ENCODE measurements at regions not wholly inside any gene's neighbourhood (a gene's known extent, or its start where the extent isn't known, plus 50 kb on each side); places are given as distances from the start of the nearest gene placed in this dataset.
"Not testable (repeated sequence)": the region's sequence is repeated elsewhere in the genome, so short reads cannot be mapped to it uniquely, and the experiment has no call there.

GRCh38 chr5:1588071-1588694, 64.4 kb upstream of the LPCAT1 start:
- DNase-seq (ENCODE audit: low read depth), result not testable (repeated sequence)

GRCh38 chr5:1583081-1583875, 59.5 kb upstream of the LPCAT1 start:
- not testable (repeated sequence) for DNase-seq (ENCODE audit: low read depth)

GRCh38 chr5:1579389-1579788, 55.6 kb upstream of the LPCAT1 start:
- DNase-seq (ENCODE audit: low read depth), result not testable (repeated sequence)

- not testable (repeated sequence) for DNase-seq (ENCODE audit: low read depth)
Measured at GRCh38 chr5:1576851-1577250, 53.1 kb upstream of the LPCAT1 start.

GRCh38 chr5:1575991-1576714, 52.4 kb upstream of the LPCAT1 start:
- DNase-seq (ENCODE audit: low read depth), result not testable (repeated sequence)

- DNase-seq (ENCODE audit: low read depth), result not testable (repeated sequence)
Measured at GRCh38 chr5:1575491-1575890, 51.7 kb upstream of the LPCAT1 start.

GRCh38 chr5:1574023-1574318, 50.2 kb upstream of the LPCAT1 start:
- DNase-seq (ENCODE audit: low read depth), result not testable (repeated sequence)

GRCh38 chr5:1573217-1574022, 49.7 kb upstream of the LPCAT1 start:
- DNase-seq (ENCODE audit: low read depth), result not testable (repeated sequence)

All from non-pigmented ciliary epithelial cell (primary cell).